K562 (cell line): ENCODE measurements at regions not wholly inside any gene's neighbourhood (a gene's known extent, or its start where the extent isn't known, plus 50 kb on each side); places are given as distances from the start of the nearest gene placed in this dataset.

Experiments used
- CC2D1A ChIP-seq: fragments of 450-650 bp; IDR thresholded peaks from 2 replicates; pipeline ENCODE4 v1.6.1; 2017; ENCODE audit warnings: mild to moderate bottlenecking
- CREBBP ChIP-seq: IDR thresholded peaks from one replicate; pipeline ENCODE4 v1.6.1; 2012; ENCODE audit warnings: low read depth, mild to moderate bottlenecking, control low read depth, inconsistent platforms, low read length
- GATA2 ChIP-seq: sonication (generic); formaldehyde crosslinking; IDR thresholded peaks from 2 replicates; pipeline ENCODE4 v1.4.0; 2020; ENCODE audit warnings: mild to moderate bottlenecking, missing genetic modification reagents
- HDAC3 ChIP-seq: fragments of 450-650 bp; IDR thresholded peaks from 2 replicates; pipeline ENCODE4 v1.6.1; 2018; ENCODE audit warnings: borderline replicate concordance, mild to moderate bottlenecking, moderate library complexity; ENCODE audit not compliant: partially characterized antibody
- HMGXB4 ChIP-seq: sonication (generic); formaldehyde crosslinking; IDR thresholded peaks from 2 replicates; pipeline ENCODE4 v1.8.1; 2023; ENCODE audit warnings: mild to moderate bottlenecking, missing genetic modification reagents
- HNRNPK ChIP-seq: fragments of 200-400 bp; formaldehyde crosslinking; IDR thresholded peaks from one replicate; pipeline ENCODE4 v1.6.1; 2018; ENCODE audit warnings: mild to moderate bottlenecking, low read depth, low read length; ENCODE audit not compliant: poor library complexity, severe bottlenecking
- MCM2 ChIP-seq: fragments of 450-650 bp; IDR thresholded peaks from 2 replicates; pipeline ENCODE4 v1.6.1; 2017; ENCODE audit warnings: low read depth, mild to moderate bottlenecking
- NR2C1 ChIP-seq, 2 experiments: fragments of 450-650 bp; IDR thresholded peaks; 2 replicates each; pipeline ENCODE4 v1.6.1; 2017; ENCODE audit warnings: mild to moderate bottlenecking in 2 of 2, antibody characterized with exemption in 1 of 2, inconsistent platforms in 1 of 2, missing compliant biosample characterization in 1 of 2, missing genetic modification characterization in 1 of 2
- PHB ChIP-seq: fragments of 250-450 bp; sonication (Bioruptor Pico); IDR thresholded peaks from 2 replicates; pipeline ENCODE4 v1.5.0; 2021
- PHF21A ChIP-seq: fragments of 450-650 bp; IDR thresholded peaks from 2 replicates; pipeline ENCODE4 v1.6.1; 2017; ENCODE audit warnings: low read depth, borderline replicate concordance
- PML ChIP-seq: IDR thresholded peaks from 2 replicates; pipeline ENCODE4 v1.6.1; 2012; ENCODE audit warnings: low read length, inconsistent platforms
- RNF2 ChIP-seq: sonication (generic); IDR thresholded peaks from 2 replicates; pipeline ENCODE4 v1.6.1; 2016
- SAP30 ChIP-seq: fragments of 200-600 bp; sonication (generic); IDR thresholded peaks from 2 replicates; pipeline ENCODE4 v1.6.1; 2012; ENCODE audit warnings: borderline replicate concordance, low read depth, mild to moderate bottlenecking, moderate library complexity, low read length, control low read depth, inconsistent platforms; ENCODE audit not compliant: insufficient read depth, poor library complexity, severe bottlenecking
- SOX6 ChIP-seq: fragments of 450-650 bp; IDR thresholded peaks from 2 replicates; pipeline ENCODE4 v1.6.1; 2014; ENCODE audit warnings: mild to moderate bottlenecking
- THRA ChIP-seq: fragments of 450-650 bp; IDR thresholded peaks from 2 replicates; pipeline ENCODE4 v1.6.1; 2017; ENCODE audit warnings: mild to moderate bottlenecking, moderate library complexity
- ZNF23 ChIP-seq: fragments of 250-450 bp; sonication (Bioruptor Pico); IDR thresholded peaks from 2 replicates; pipeline ENCODE4 v1.4.0; 2020; ENCODE audit warnings: mild to moderate bottlenecking
- ZNF253 ChIP-seq: fragments of 250-450 bp; sonication (Bioruptor Pico); conservative IDR thresholded peaks from 2 replicates; pipeline ENCODE4 v1.6.1; 2021; ENCODE audit warnings: mild to moderate bottlenecking
- ZNF436 ChIP-seq: fragments of 250-450, 450-650 bp; sonication (Bioruptor Pico); formaldehyde crosslinking; IDR thresholded peaks from 2 replicates; pipeline ENCODE4 v1.7.0; 2020; ENCODE audit warnings: mild to moderate bottlenecking
- ZNF655 ChIP-seq: fragments of 250-450 bp; sonication (Bioruptor Pico); IDR thresholded peaks from 2 replicates; pipeline ENCODE4 v1.5.0; 2021
- ZNF766 ChIP-seq: fragments of 200-800 bp; sonication (Bioruptor generic); conservative IDR thresholded peaks from 2 replicates; pipeline ENCODE4 v1.6.1; 2016; ENCODE audit warnings: missing genetic modification characterization, missing compliant biosample characterization
- TF ChIP-seq, protein P1 (sequence below): IDR thresholded peaks from 2 replicates; pipeline ENCODE4 v1.6.1; 2016; ENCODE audit warnings: missing genetic modification characterization, missing compliant biosample characterization
- TF ChIP-seq, protein P2 (sequence below): fragments of 250-450 bp; sonication (Bioruptor Pico); IDR thresholded peaks from 2 replicates; pipeline ENCODE4 v1.6.1; 2021; ENCODE audit warnings: mild to moderate bottlenecking

- TF ChIP-seq, protein P1, sequence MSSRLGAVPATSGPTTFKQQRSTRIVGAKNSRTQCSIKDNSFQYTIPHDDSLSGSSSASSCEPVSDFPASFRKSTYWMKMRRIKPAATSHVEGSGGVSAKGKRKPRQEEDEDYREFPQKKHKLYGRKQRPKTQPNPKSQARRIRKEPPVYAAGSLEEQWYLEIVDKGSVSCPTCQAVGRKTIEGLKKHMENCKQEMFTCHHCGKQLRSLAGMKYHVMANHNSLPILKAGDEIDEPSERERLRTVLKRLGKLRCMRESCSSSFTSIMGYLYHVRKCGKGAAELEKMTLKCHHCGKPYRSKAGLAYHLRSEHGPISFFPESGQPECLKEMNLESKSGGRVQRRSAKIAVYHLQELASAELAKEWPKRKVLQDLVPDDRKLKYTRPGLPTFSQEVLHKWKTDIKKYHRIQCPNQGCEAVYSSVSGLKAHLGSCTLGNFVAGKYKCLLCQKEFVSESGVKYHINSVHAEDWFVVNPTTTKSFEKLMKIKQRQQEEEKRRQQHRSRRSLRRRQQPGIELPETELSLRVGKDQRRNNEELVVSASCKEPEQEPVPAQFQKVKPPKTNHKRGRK (tag): no peak
- peak; percentile 93 for TF ChIP-seq ZNF766 (CRISPR knock-in tag)
- TF ChIP-seq GATA2: peak; percentile 82
- no peak for TF ChIP-seq ZNF23 (CRISPR knock-in tag)
- TF ChIP-seq CC2D1A: no peak
- TF ChIP-seq PHF21A: no peak
- no peak for TF ChIP-seq CREBBP
- TF ChIP-seq, protein P2, sequence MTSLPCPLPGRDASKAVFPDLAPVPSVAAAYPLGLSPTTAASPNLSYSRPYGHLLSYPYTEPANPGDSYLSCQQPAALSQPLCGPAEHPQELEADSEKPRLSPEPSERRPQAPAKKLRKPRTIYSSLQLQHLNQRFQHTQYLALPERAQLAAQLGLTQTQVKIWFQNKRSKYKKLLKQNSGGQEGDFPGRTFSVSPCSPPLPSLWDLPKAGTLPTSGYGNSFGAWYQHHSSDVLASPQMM: no peak
- TF ChIP-seq HDAC3: peak; percentile 84
- no peak for TF ChIP-seq MCM2
- TF ChIP-seq ZNF253 (CRISPR knock-in tag): no peak
- TF ChIP-seq SAP30: no peak
- no peak for TF ChIP-seq THRA
- TF ChIP-seq SOX6: peak; percentile 86
- peak; percentile 71 for TF ChIP-seq RNF2
- no peak for TF ChIP-seq HNRNPK
- no peak for TF ChIP-seq PHB (CRISPR knock-in tag)
- TF ChIP-seq ZNF655 (CRISPR knock-in tag): no peak
- no peak for TF ChIP-seq NR2C1 (IDR thresholded peaks at IDR 0.05)
- peak; percentile 67 for TF ChIP-seq NR2C1 (tag; IDR thresholded peaks at IDR 0.05)
- TF ChIP-seq HMGXB4 (CRISPR knock-in tag): no peak
- TF ChIP-seq PML: peak; percentile 89
- TF ChIP-seq ZNF436: no peak
These were observed 154.3 kb downstream of the GOLIM4 start (continued) for GRCh38 chr3:167941234-167941995.
